DMS79 (cell line): ENCODE measurements at regions not wholly inside any gene's neighbourhood (a gene's known extent, or its start where the extent isn't known, plus 50 kb on each side); places are given as distances from the start of the nearest gene placed in this dataset.
"Not testable (repeated sequence)": the region's sequence is repeated elsewhere in the genome, so short reads cannot be mapped to it uniquely, and the experiment has no call there.

Experiments
- DNase-seq: peaks from one replicate; lab custom pipeline; 2025; lab: John Stamatoyannopoulos, UW

DNA sequence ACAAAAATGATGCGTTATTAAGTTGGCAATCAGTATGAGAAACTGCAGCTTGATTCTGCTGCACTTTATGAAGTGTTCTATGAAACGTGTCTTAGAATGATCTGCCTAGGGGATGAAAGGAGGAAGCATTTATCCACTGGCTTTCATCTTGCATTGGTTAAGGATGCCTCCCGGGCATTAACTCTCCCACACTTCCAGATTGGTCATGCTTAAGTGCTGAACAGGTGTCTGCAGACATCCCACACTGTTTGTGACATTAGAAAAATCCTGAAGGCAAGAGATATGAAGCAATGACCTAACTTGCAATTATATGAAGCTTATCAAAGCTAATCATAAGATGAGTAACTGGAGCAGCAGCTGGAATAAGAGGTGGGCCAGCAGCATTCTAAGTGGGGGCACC, 437.3 kb downstream of the NSUN3 start:
- no peak for DNase-seq

DNA sequence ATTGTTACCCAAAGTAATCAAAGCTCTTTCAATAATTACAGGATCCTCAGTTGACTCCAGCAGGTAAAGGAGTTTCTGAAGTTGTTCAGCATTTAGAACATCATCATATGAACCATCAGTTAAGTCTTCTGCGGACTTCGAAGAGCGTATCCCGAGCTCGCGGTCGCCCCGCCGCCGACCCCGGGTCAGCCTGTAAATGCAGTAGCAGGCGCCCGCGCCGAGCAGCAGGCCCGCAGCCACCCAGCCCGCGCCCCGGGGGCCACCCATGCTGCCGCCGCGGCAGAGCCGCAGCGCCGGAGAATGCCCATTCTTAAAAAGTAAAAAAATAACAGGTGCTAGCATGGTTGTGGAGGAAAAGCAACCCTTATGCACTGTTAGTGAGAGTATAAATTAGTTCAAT, 444.5 kb downstream of the NSUN3 start:
- not testable (repeated sequence) for DNase-seq

DNA sequence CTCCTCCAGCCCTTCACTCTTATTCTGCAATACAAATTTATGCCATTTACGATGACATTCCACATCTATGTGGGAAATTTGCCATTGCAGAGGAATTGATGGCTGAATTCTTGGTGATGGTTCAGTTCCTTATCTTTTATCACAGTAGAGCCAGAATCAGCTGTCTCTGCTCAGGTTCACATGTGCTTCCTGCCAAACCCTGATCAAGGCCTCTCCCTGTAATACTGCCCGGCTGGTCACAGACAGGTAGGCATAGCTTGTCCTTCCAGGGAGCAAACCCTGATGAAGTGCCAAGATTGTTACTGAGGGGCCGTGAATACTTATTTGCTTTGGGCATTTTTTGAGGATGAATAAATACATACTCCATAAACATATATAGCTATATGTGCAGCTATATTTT, 450.0 kb downstream of the NSUN3 start:
- DNase-seq, result no peak

DNA sequence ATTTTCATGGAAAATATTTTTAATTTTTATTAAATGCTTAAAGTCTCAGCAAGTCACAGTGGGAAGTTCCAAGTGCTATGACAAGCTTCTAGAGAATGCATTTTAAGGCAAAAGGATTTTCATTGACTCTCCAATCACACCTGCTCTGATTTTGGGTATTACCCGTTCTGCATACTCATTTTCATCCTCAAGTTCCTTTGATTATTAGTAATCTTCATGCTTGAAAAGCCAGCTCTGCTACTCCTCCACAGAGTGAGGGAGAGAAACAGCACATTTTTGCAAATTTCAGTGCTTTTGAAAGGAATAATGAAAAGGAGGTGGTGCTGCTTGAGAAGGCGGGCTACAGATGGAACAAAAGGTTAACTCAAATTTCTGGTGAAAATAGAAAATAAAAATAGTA, 450.7 kb downstream of the NSUN3 start:
- no peak for DNase-seq

DNA sequence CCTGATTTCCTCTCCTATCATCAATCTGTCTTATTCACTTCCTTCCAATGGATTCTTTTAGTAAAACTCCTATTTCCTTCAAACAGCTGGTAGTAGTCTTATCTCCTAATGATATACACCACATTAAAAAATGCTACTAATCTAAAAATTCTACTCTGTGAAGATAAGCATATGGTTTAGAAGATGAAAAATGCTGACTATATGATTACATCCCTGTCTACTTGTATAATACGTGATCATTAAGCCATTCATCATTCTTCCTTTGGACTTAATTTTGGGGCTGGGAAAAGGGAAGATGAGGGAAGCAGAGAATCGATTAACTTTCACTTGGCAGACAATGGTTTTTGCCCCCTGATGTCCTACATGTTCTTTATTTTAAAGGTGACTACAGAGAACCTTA, 453.1 kb downstream of the NSUN3 start:
- DNase-seq, result no peak

DNA sequence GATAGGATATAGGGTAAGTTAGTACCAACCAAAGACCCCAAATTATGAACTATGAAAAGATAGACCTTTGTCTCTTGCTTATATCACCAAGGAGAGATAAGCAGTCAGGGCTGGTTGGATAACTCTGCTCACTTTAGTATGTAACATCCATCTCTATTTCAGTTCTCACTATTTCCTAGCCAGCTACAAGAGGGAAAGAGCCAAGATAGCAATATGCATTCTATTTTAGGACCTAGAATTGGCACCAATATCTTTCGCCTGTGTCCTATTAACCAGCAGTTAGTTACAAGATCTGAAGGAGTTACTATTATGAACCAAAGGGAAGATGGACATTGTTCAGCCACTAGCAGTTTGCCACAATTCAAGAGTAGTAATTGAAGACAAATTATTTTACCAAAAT, 457.5 kb downstream of the NSUN3 start:
- DNase-seq, result no peak

DNA sequence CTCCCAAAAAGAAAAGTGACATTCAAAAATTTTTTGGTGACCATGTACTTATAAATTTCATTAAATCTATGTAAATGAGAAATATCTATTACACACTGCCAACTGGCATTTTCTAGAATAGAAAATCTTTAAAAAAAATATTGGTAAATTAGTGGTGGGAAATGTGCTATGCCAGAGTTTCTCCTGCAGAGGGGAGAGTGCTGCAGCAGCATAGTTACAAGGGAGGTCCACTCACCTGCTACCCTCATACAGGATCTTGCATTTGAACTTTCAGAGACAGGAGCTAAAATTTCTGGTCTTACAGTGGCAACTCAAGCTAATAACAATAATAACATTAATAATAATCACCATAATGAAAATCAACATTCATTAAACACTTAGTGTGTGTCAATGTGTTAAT, 459.6 kb downstream of the NSUN3 start:
- DNase-seq, result no peak

DNA sequence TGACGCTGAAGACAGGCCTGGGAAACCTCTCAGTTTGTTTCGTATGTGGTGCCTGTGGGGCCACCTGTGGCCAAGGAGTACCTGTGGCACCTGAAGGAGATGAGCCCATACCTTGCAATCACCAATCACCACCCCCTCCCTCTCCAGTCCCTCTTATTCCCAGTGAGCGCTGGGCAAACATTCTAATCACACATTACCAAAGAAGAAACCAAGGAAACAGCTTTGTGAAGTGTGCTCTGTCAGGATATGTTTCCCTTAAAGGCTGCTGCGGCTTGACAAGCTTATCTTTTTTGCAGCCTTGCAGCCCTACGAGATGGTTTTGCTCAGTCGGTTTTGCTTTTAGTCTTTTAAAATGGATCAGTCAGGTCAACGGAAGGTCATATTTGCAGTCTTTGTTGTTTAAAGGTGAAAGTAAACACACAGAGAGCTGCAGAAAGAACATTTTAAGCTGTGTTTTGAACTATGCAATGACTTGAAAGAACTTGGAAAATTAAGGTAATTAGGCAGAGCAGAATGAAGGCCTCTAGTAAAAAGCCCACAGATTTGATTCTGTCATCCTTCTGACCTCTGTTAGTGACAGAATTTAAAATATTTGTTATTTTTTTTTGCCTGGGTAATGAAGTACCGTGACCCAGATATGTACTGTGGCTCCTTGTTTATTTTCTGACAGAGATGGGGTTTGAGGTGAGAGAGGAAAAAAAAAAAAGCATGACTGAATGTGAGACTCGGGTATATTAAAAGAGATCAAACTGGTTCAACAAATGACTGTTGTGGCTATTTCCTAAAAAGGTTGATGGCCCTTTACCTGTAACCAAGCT, 461.4 kb downstream of the NSUN3 start:
- DNase-seq, result no peak

DNA sequence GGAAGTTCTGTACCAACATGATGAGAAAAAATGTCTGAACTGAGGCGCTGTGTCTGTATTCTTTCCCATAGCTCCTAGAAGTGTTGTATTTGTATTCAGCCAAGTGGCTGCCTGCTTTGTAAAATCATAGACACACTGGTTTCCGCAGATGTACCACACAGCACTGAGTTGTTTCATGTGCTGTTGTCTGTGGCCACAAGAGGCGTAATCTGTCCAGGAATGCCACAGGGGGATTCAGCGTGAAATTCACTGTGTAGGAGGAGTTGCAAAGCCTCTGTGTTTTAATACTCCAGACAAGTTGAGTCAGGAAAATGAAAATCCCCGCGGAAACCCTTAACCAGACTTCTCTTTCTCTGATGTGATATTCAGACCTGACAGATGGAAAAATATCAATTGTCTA, 462.2 kb downstream of the NSUN3 start:
- DNase-seq, result no peak

DNA sequence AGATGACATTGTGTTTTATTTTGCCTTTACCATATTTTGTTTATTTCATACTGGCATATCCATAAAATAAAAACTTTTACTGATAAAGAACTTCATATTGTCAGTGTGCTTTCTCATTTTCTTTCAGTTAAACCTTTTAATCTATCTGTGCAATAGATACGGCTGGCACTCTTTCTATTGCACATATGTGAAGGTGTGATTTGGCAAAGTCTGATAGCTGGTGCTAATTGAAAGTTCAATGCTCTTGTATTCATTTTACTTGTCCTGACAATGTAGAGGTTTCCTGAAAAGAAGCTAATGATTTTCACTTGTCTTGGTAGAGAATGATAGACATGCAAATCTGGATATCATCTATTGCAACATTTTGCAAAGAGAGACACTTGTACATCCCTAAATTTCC, 467.0 kb downstream of the NSUN3 start:
- DNase-seq, result no peak

DNA sequence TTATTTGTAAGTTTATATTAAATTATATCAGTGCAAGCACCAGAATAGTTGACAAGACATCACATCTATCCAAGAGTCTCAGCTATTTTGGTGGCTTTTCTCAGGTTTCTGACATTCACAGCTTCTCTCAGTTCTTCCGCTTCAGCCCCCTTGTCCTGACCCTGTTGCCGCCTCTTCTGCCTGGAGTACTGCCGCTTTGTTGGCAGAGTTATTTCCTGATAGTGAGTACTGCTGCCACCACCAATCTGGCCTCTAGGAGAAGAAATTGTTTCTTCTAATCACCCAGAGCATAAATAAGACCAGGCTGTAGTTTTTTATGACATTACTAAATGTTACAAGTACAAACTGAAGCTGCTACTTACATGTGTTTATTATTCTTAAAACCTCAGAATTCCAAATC, 470.1 kb downstream of the NSUN3 start:
- DNase-seq, result no peak

DNA sequence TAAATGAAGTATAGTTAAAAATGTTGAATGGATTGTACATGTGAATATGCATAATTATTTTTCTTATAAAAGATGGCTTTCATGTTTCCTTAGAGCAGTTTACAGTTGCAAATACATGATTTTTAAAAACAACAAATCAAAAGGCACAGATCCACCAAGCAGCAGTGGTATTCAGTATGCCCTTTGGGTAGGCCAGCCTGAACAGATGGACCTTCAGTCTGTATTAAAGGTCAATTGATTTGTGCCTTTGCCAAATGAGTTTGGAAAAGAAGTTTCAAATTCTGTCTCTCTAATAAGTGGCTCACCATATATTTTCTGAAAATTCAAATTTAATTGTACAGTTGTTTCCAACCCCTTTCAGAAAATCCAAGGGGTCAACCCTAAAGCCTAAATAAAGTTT, 477.1 kb downstream of the NSUN3 start:
- DNase-seq, result no peak

DNA sequence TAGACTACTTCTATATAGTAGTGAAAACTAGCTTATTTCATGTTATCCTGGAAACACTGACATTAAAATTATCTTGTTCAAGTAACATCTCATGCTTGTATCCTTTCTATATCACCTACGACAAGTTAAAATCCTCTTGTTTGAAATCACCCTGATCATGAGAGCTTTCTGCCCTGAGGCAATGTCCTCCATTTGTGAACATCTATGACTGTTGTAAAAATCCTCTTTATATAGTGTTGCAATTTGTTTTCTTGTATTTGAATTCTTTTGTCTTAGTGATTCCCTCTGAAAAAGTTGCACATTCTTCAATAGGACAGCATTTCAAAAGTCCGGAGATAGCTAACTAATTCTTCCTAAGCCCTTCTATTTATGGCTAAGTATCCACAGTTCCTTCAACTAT, 480.3 kb downstream of the NSUN3 start:
- no peak for DNase-seq

DNA sequence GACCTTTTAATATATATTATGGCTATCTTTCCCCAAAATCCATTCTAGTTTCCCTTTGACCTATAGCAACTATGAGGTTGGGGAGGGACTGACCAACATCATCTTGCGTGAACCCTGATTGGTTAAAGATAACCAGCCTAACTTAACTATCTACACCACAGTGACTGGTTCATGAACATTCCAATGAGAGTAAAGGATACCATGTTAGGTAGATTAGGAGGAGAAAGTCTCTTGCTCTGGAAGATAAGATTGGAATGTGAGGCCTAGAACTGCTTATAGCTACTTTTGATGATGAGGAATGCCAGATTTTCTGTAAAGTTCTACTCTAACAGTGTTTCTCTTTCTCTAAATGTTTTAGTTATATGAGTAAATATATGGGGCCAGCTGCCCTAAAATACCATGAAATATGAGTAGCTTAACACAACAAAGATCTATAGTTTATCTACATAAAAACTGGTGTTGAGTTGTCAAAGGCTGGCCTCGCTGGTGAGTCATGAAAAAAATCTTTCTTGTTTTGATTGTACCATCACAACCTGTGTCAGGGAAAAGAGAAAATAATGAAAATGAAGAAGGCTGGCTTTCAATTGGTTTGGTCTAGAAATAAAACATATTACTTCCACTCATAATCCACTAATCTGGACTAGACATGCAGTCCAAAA, 481.4 kb downstream of the NSUN3 start:
- no peak for DNase-seq

DNA sequence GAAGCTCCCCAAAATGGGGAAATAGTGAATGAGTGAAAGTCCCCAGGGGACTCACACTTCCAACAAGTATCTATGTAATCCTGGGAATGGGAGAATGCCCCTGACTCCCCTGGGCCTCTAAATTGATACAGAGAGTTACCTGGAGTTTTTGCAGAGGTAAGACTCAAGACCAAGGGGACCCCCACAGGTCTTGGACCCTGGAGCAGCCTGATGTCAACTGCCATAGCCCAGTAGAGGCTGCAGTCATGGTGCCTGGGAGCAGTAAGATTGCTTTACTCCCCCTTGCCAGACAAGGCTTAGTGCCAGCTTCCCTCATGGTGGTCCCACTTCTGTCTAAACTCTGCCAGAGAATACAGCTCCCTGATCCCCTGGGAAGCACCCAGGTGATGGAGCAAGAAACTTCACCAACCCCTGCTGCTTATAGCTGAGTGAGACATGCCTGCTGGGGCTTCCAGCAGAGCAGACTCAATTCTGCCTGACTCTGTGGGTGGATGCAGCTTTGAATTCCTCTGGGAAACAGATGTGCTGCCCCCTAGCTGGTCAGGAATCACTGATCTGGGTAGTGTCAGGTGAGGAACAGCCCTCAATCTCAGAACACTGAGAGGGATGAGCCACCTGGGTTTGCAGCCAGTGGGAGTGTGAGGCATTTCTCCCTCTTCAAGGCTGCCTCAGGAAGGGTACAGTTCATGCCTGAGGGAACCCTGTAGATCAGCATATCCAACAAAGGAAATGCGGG, 485.9 kb downstream of the NSUN3 start:
- DNase-seq, result no peak

DNA sequence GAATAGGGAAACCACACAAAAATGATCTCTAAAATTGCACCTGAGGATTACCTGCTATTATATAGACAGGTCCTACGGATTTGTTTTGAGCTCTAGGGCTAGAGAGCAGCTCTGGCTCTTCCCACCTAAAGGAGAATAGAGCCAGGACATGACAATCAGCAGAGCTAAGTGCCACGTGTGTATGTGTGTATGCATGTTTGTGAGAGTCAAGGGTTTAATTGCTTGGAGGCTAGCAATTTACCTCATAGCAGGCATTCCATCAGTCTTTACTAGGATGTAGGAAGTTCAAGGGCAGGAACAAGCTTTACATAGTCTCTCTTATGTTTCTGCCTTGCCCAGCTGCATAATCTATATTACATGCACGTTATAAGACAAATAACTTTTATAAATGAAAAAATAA, 498.2 kb downstream of the NSUN3 start:
- no peak for DNase-seq

DNA sequence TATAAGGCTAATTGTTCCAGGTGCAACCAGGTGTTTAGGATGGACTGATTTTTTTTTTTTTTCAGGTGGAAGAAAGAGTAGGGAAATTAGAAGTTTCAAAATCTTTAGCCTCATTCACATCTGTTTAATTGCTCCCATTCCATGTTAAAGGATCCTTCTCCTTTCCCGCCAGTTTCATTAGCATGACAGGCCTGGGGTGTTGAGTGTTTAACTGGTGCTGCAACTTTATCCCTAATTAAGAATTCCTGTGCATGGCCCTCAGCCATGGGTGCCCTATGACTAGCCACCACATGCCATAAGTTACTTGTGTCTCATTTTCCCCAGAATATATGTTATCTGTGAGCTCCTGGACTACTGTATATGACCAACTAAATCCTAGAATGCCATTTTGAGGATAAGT, 501.4 kb downstream of the NSUN3 start:
- DNase-seq, result no peak

DNA sequence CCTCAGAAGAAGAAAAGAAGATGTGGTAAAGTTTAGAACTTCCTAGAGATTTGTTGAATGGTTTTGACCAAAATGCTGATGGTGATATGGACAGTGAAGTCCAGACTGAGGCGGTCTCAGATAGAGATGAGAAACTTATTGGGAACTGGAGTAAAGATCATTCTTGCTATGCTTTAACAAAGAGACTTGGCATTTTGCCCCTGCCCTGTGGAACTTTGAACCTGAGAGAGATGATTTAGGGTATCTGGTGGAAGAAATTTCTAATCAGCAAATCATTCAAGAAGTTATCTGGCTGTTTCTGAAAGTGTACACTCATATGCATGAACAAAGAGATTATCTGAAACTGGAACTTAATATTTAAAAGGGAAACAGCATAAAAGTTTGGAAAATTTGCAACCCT, 505.2 kb downstream of the NSUN3 start:
- no peak for DNase-seq

DNA sequence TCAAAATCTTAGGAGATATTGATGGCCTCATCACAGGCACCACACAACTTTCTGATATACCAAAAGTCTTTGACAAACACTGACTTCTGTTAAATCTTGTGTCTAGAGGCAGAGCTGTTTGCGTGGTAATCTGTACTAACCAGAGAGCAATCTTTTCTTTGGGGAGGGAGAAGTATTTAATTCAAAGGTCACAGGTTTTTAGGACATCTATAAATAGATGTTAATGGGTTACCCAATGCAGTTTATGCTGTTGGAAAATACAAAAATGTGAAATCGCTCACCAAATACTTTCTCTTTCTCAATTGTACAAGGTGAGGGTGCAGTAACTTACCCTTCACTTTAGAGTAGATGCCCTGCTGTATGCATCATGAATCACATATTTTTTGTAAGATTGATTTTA, 510.5 kb downstream of the NSUN3 start:
- DNase-seq, result no peak

DNA sequence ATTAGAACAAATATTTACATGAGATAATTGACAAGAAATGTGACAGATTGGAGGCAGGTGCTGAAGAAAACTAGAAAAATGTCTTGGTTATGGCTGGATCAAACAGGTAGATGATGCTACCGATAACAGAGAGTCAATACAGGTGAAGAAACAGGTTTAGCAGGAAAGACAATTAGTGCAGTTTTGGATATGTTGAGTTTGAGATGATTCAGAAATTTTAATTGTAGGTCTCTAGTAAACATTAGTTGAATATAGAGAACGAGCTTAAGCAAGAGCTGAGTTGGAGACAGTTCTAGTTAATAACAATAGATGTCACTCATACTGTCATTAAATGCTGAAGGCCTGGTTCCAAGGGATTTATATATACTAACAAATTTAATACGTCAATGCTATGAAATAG, 524.4 kb downstream of the NSUN3 start:
- DNase-seq, result no peak

DNA sequence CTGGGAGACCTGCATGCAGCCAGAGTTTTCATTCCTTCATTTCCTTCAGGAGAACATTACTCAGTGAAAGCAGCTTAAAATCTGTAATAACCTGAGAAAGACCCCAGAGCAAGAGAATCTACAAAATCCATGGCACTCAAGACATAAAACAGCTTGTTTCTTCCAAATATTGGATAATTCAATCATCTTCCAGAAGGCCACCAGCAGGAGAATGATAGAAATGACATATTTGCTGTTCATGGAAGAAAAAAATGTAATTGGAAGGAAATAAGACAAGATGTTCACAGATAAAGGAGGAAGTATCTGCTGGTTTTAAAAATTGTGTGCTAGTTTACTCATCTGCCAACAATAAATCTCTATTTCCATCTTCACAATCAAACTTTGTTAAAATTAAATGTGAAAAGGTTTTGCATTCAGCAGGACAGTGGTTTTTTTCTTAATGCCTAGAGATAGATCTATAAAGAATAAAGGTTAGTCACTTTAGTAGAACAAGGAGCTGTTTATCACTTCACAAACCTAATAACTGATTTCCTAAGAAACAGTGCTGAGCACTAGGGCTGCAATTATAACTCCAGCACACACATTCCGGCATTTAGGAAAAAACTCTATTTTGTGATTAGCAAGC, 530.8 kb downstream of the NSUN3 start:
- DNase-seq, result no peak

DNA sequence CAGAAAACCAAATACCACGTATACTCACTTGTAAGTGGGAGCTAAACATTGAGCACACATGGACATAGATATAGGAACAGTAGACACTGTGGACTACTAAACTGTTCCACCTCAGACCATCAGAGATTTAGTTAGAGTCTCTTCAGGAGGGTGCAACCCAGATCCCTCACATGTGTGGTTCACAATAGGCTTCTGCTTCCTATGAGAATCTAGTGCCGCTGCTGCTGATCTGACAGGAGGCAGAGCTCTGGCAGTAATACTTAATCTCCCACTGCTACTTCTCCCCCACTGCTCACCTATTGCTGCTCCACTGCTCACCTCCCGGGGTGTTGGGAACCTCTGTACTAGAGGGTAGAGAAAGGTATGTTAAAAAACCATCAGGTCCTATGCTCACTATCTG, 533.3 kb downstream of the NSUN3 start:
- DNase-seq, result no peak
